ENCODE measurements at regions not wholly inside any gene's neighbourhood (a gene's known extent, or its start where the extent isn't known, plus 50 kb on each side); places are given as distances from the start of the nearest gene placed in this dataset.

DNA sequence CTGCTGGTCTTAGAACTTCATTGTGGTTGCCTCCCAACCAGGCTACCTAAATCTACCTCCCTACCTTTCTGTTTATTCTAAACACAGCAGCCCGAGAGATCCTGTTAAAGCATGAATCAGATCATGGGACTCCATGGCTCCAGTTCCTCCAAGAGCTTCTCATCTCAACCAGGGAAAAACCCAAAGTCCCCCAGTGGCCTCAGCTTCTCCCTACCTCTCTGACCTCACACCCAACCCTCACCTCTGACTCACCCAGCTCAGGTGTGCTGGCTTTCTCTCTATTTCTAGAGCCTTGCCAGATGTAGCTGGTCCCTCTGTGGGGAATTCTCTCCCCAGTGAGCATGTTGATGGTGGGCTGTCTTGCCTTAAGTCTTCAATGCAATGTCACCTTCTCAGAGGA is 93.8 kb upstream of the COPS8 start:
- H3K4me1 ChIP-seq (replicated peaks in 1 of 4; ENCODE audit: control insufficient read depth in 3 of 4, insufficient read depth in 4 of 4, low read length in 3 of 4), result peaks cover 0 to 11% (median 3%) of the 10 kb centered on the region in 4 experiments; a peak in 5 of 7 replicates
- no peak for FAIRE-seq
- no peak for DNase-seq (ENCODE audit: low read depth in 1 of 2, low spot score in 2 of 2)
- ChIA-PET POLR2A (ENCODE audit: partially characterized antibody) (no interaction called here), CTCF (ENCODE audit: partially characterized antibody) (interaction anchor here (0.7 to 1.1 kb wide), 3 partner anchors 11 to 463 kb away, joined by 3 read pairs; no protein-coding TSS in a partner anchor)
- no peaks in the 10 kb centered on the region for H3K79me1 ChIP-seq (ENCODE audit: low read depth, low read length)
- H2AK5ac ChIP-seq (ENCODE audit: low read depth, low read length), result no peak overlapping the region
- no peak overlapping the region for H4K5ac ChIP-seq (ENCODE audit: insufficient read length, low read depth, low read length)
- no peak overlapping the region for H2BK5ac ChIP-seq (ENCODE audit: low read depth, low read length)
- H2BK12ac ChIP-seq (ENCODE audit: low read depth, low read length), result no peak overlapping the region
- no peak overlapping the region for H3K4ac ChIP-seq (replicated peaks; ENCODE audit: insufficient read length, low read depth, low read length)
- 79% methylated on average over 1 of the region's 1 CpG; no CpG with 5 or more reads in 1 of the 2 experiments for WGBS, 2 experiments (ENCODE audit: extremely low coverage in 1 of 2, insufficient coverage in 1 of 2, insufficient read length in 1 of 2, insufficient replicate concordance in 2 of 2, low coverage in 1 of 2, low lambda C conversion rate in 2 of 2, missing lambda C conversion rate in 1 of 2)
- H3K4me2 ChIP-seq (ENCODE audit: insufficient read depth in 1 of 2, low read depth in 2 of 2, low read length in 2 of 2), result no peak overlapping the region
- H3K27me3 ChIP-seq (replicated peaks in 1 of 4; ENCODE audit: control insufficient read depth in 3 of 4, extremely low read depth in 1 of 4, insufficient read depth in 3 of 4, low read length in 3 of 4), result no peaks in the 10 kb centered on the region
- no peak overlapping the region for H2BK20ac ChIP-seq (ENCODE audit: low read length)
- no peak overlapping the region for H2AFZ ChIP-seq (ENCODE audit: low read length)
- H3K18ac ChIP-seq (ENCODE audit: extremely low read depth, low read length), result no peak overlapping the region
- H3K36me3 ChIP-seq (ENCODE audit: control insufficient read depth in 2 of 4, insufficient read depth in 4 of 4, low read length in 3 of 4), result no peaks in the 10 kb centered on the region
- no peak overlapping the region for H3K27ac ChIP-seq (ENCODE audit: low read depth, low read length)
- H2BK120ac ChIP-seq (replicated peaks; ENCODE audit: low read depth, low read length), result no peak overlapping the region
- no peak overlapping the region for H3K23ac ChIP-seq (ENCODE audit: insufficient read length)
- H3K9ac ChIP-seq (replicated peaks in 1 of 4; ENCODE audit: extremely low read depth in 1 of 4, low read depth in 3 of 4, low read length in 3 of 4), result no peak overlapping the region
- peaks cover 4% of the 10 kb centered on the region; the same call in 1 of the 2 replicates for H3K23me2 ChIP-seq (ENCODE audit: low read depth, low read length)
- H2BK15ac ChIP-seq (ENCODE audit: low read length), result no peak overlapping the region
- H4K20me1 ChIP-seq (replicated peaks in 1 of 2; ENCODE audit: control insufficient read depth in 1 of 2, insufficient read depth in 2 of 2, low read length in 2 of 2), result no peaks in the 10 kb centered on the region
- no peaks in the 10 kb centered on the region for H3K79me2 ChIP-seq (ENCODE audit: control insufficient read depth in 1 of 2, insufficient read depth in 2 of 2, low read length in 2 of 2)
- no peak overlapping the region for H4K91ac ChIP-seq (replicated peaks; ENCODE audit: insufficient read length, low read length)
- no peak overlapping the region for H3K4me3 ChIP-seq (ENCODE audit: extremely low read depth in 1 of 4, insufficient read depth in 2 of 4, low read depth in 3 of 4, low read length in 4 of 4)
- H4K8ac ChIP-seq (ENCODE audit: extremely low read depth, insufficient read depth, low read length), result no peak overlapping the region
- H3K9me3 ChIP-seq (ENCODE audit: insufficient read depth in 2 of 2, low read depth in 1 of 2, low read length in 1 of 2), result no peaks in the 10 kb centered on the region
- no peak overlapping the region for H3K14ac ChIP-seq (ENCODE audit: insufficient read length)
- H3K56ac ChIP-seq (replicated peaks; ENCODE audit: insufficient read length, low read depth, low read length), result no peak overlapping the region
- TF ChIP-seq ATF2 (IDR thresholded peaks at IDR 0.05; ENCODE audit: low read length), result no peak
- TF ChIP-seq ZNF274 (IDR thresholded peaks at IDR 0.05; ENCODE audit: borderline replicate concordance, extremely low read depth, low read length), result no peak
- no peak for TF ChIP-seq TAF7 (optimal IDR thresholded peaks at IDR 0.05; ENCODE audit: borderline replicate concordance, low read depth, low read length)
- no peak for TF ChIP-seq E2F6 (IDR thresholded peaks at IDR 0.05)
- TF ChIP-seq, protein P1, sequence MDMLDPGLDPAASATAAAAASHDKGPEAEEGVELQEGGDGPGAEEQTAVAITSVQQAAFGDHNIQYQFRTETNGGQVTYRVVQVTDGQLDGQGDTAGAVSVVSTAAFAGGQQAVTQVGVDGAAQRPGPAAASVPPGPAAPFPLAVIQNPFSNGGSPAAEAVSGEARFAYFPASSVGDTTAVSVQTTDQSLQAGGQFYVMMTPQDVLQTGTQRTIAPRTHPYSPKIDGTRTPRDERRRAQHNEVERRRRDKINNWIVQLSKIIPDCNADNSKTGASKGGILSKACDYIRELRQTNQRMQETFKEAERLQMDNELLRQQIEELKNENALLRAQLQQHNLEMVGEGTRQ (IDR thresholded peaks at IDR 0.05; ENCODE audit: low read length), result no peak
- TF ChIP-seq SIX5 (IDR thresholded peaks at IDR 0.05; ENCODE audit: low read depth, low read length), result no peak

Measured in H1 (cell line).